ENCODE measurements at regions not wholly inside any gene's neighbourhood (a gene's known extent, or its start where the extent isn't known, plus 50 kb on each side); places are given as distances from the start of the nearest gene placed in this dataset.
A peak's percentile ranks its signal among the peaks of the same experiment; 100 is the strongest.

- WGBS, 3 donors = 77 to 82% (median 82%) methylated on average over 4 of the region's 4 CpGs
- FAIRE-seq = no peak
- peaks cover 0 to 9% (median 0%) of the 10 kb centered on the region in 3 donors for H3K4me1 ChIP-seq (ENCODE audit: control insufficient read depth in 3 of 3, insufficient read depth in 2 of 3, low read depth in 1 of 3, low read length in 2 of 3)
Measured at GRCh38 chr6:156650896-156651390, 126.2 kb upstream of the ARID1B start.

GRCh38 chr6:156648616-156649015, 128.6 kb upstream of the ARID1B start:
- Histone ChIP-seq H3K36me3 (ENCODE audit: control insufficient read depth in 3 of 3, insufficient read depth in 2 of 3, low read depth in 1 of 3, low read length in 3 of 3) (no peaks in the 10 kb centered on the region), H3K4me1 (ENCODE audit: control insufficient read depth in 3 of 3, insufficient read depth in 2 of 3, low read depth in 1 of 3, low read length in 2 of 3) (no peaks in the 10 kb centered on the region), H3K27ac (ENCODE audit: low read depth in 1 of 3, low read length in 2 of 3) (no peak overlapping the region), H3K4me3 (ENCODE audit: low read depth in 1 of 3, low read length in 3 of 3) (no peak overlapping the region), H3K27me3 (ENCODE audit: control insufficient read depth in 3 of 3, insufficient read depth in 3 of 3, low read length in 3 of 3) (no peaks in the 10 kb centered on the region), H3K9me3 (ENCODE audit: control insufficient read depth in 2 of 2, insufficient read depth in 1 of 2, low read depth in 1 of 2, low read length in 1 of 2) (peaks cover 0 to 5% of the 10 kb centered on the region in 2 donors)
- DNase-seq (no peak), FAIRE-seq (no peak)
- 83 to 91% (median 89%) methylated on average over 6 of the region's 6 CpGs for WGBS, 3 donors

More at GRCh38 chr6:156650896-156651390, 126.2 kb upstream of the ARID1B start:
- Histone ChIP-seq H3K4me3 (ENCODE audit: low read depth in 1 of 3, low read length in 3 of 3) (no peak overlapping the region), H3K36me3 (ENCODE audit: control insufficient read depth in 3 of 3, insufficient read depth in 2 of 3, low read depth in 1 of 3, low read length in 3 of 3) (no peaks in the 10 kb centered on the region), H3K27me3 (ENCODE audit: control insufficient read depth in 3 of 3, insufficient read depth in 3 of 3, low read length in 3 of 3) (no peaks in the 10 kb centered on the region), H3K9me3 (ENCODE audit: control insufficient read depth in 2 of 2, insufficient read depth in 1 of 2, low read depth in 1 of 2, low read length in 1 of 2) (peaks cover 0 to 5% of the 10 kb centered on the region in 2 donors), H3K27ac (ENCODE audit: low read depth in 1 of 3, low read length in 2 of 3) (no peak overlapping the region)
- no peak for DNase-seq

GRCh38 chr6:156647991-156648390, 129.2 kb upstream of the ARID1B start:
- WGBS, 3 donors = 45 to 64% (median 57%) methylated on average over 7 of the region's 7 CpGs
- H3K27me3 ChIP-seq (ENCODE audit: control insufficient read depth in 3 of 3, insufficient read depth in 3 of 3, low read length in 3 of 3) = no peaks in the 10 kb centered on the region
- no peaks in the 10 kb centered on the region for H3K36me3 ChIP-seq (ENCODE audit: control insufficient read depth in 3 of 3, insufficient read depth in 2 of 3, low read depth in 1 of 3, low read length in 3 of 3)
- no peaks in the 10 kb centered on the region for H3K4me1 ChIP-seq (ENCODE audit: control insufficient read depth in 3 of 3, insufficient read depth in 2 of 3, low read depth in 1 of 3, low read length in 2 of 3)
- DNase-seq (no peak), FAIRE-seq (no peak)
- H3K4me3 ChIP-seq (ENCODE audit: low read depth in 1 of 3, low read length in 3 of 3) = no peak overlapping the region
- no peak overlapping the region for H3K27ac ChIP-seq (ENCODE audit: low read depth in 1 of 3, low read length in 2 of 3)
- peaks cover 0 to 5% of the 10 kb centered on the region in 2 donors for H3K9me3 ChIP-seq (ENCODE audit: control insufficient read depth in 2 of 2, insufficient read depth in 1 of 2, low read depth in 1 of 2, low read length in 1 of 2)

GRCh38 chr6:156647140-156647784, 129.9 kb upstream of the ARID1B start:
- 61 to 72% (median 65%) methylated on average over 9 of the region's 9 CpGs for WGBS, 3 donors
- FAIRE-seq (no peak), DNase-seq (no peak)
- H3K4me3 ChIP-seq (ENCODE audit: low read depth in 1 of 3, low read length in 3 of 3) = no peak overlapping the region
- peaks cover 0 to 5% of the 10 kb centered on the region in 2 donors for H3K9me3 ChIP-seq (ENCODE audit: control insufficient read depth in 2 of 2, insufficient read depth in 1 of 2, low read depth in 1 of 2, low read length in 1 of 2)
- no peaks in the 10 kb centered on the region for H3K36me3 ChIP-seq (ENCODE audit: control insufficient read depth in 3 of 3, insufficient read depth in 2 of 3, low read depth in 1 of 3, low read length in 3 of 3)
- H3K27me3 ChIP-seq (ENCODE audit: control insufficient read depth in 3 of 3, insufficient read depth in 3 of 3, low read length in 3 of 3) = no peaks in the 10 kb centered on the region
- H3K27ac ChIP-seq (ENCODE audit: low read depth in 1 of 3, low read length in 2 of 3) = no peak overlapping the region
- no peaks in the 10 kb centered on the region for H3K4me1 ChIP-seq (ENCODE audit: control insufficient read depth in 3 of 3, insufficient read depth in 2 of 3, low read depth in 1 of 3, low read length in 2 of 3)

- H3K36me3 ChIP-seq (ENCODE audit: control insufficient read depth in 3 of 3, insufficient read depth in 2 of 3, low read depth in 1 of 3, low read length in 3 of 3) = no peaks in the 10 kb centered on the region
- H3K4me3 ChIP-seq (ENCODE audit: low read depth in 1 of 3, low read length in 3 of 3) = no peak overlapping the region
- 79 to 85% (median 80%) methylated on average over 6 of the region's 6 CpGs for WGBS, 3 donors
- FAIRE-seq (no peak), DNase-seq (no peak)
- H3K27me3 ChIP-seq (ENCODE audit: control insufficient read depth in 3 of 3, insufficient read depth in 3 of 3, low read length in 3 of 3) = no peaks in the 10 kb centered on the region
- H3K27ac ChIP-seq (ENCODE audit: low read depth in 1 of 3, low read length in 2 of 3) = no peak overlapping the region
- peaks cover 0 to 12% of the 10 kb centered on the region in 2 donors for H3K9me3 ChIP-seq (ENCODE audit: control insufficient read depth in 2 of 2, insufficient read depth in 1 of 2, low read depth in 1 of 2, low read length in 1 of 2)
- H3K4me1 ChIP-seq (ENCODE audit: control insufficient read depth in 3 of 3, insufficient read depth in 2 of 3, low read depth in 1 of 3, low read length in 2 of 3) = no peaks in the 10 kb centered on the region
Measured at GRCh38 chr6:156646496-156646895, 130.7 kb upstream of the ARID1B start.

GRCh38 chr6:156645097-156645496, 132.1 kb upstream of the ARID1B start:
- Histone ChIP-seq H3K9me3 (ENCODE audit: control insufficient read depth in 2 of 2, insufficient read depth in 1 of 2, low read depth in 1 of 2, low read length in 1 of 2) (peaks cover 2 to 9% of the 10 kb centered on the region in 2 donors), H3K27ac (ENCODE audit: low read depth in 1 of 3, low read length in 2 of 3) (no peak overlapping the region), H3K4me3 (ENCODE audit: low read depth in 1 of 3, low read length in 3 of 3) (no peak overlapping the region), H3K27me3 (ENCODE audit: control insufficient read depth in 3 of 3, insufficient read depth in 3 of 3, low read length in 3 of 3) (no peaks in the 10 kb centered on the region), H3K4me1 (ENCODE audit: control insufficient read depth in 3 of 3, insufficient read depth in 2 of 3, low read depth in 1 of 3, low read length in 2 of 3) (no peaks in the 10 kb centered on the region), H3K36me3 (ENCODE audit: control insufficient read depth in 3 of 3, insufficient read depth in 2 of 3, low read depth in 1 of 3, low read length in 3 of 3) (no peaks in the 10 kb centered on the region)
- DNase-seq (no peak), FAIRE-seq (no peak)
- 90 to 96% (median 91%) methylated on average over 5 of the region's 5 CpGs for WGBS, 3 donors

- no peak overlapping the region for H3K27ac ChIP-seq (ENCODE audit: low read depth in 1 of 3, low read length in 2 of 3)
- DNase-seq (no peak), FAIRE-seq (no peak)
- no peak overlapping the region for H3K4me3 ChIP-seq (ENCODE audit: low read depth in 1 of 3, low read length in 3 of 3)
- WGBS, 3 donors = 92 to 93% (median 93%) methylated on average over 12 of the region's 12 CpGs
- peaks cover 2 to 9% of the 10 kb centered on the region in 2 donors for H3K9me3 ChIP-seq (ENCODE audit: control insufficient read depth in 2 of 2, insufficient read depth in 1 of 2, low read depth in 1 of 2, low read length in 1 of 2)
- no peaks in the 10 kb centered on the region for H3K36me3 ChIP-seq (ENCODE audit: control insufficient read depth in 3 of 3, insufficient read depth in 2 of 3, low read depth in 1 of 3, low read length in 3 of 3)
- peaks cover 7 to 30% (median 7%) of the 10 kb centered on the region in 3 donors for H3K4me1 ChIP-seq (ENCODE audit: control insufficient read depth in 3 of 3, insufficient read depth in 2 of 3, low read depth in 1 of 3, low read length in 2 of 3)
- H3K27me3 ChIP-seq (ENCODE audit: control insufficient read depth in 3 of 3, insufficient read depth in 3 of 3, low read length in 3 of 3) = no peaks in the 10 kb centered on the region
Measured at GRCh38 chr6:156639009-156639721, 138.0 kb upstream of the ARID1B start.

GRCh38 chr6:156638581-156638980, 138.6 kb upstream of the ARID1B start:
- Histone ChIP-seq H3K27me3 (ENCODE audit: control insufficient read depth in 3 of 3, insufficient read depth in 3 of 3, low read length in 3 of 3) (no peaks in the 10 kb centered on the region), H3K9me3 (ENCODE audit: control insufficient read depth in 2 of 2, insufficient read depth in 1 of 2, low read depth in 1 of 2, low read length in 1 of 2) (peaks cover 2 to 9% of the 10 kb centered on the region in 2 donors), H3K36me3 (ENCODE audit: control insufficient read depth in 3 of 3, insufficient read depth in 2 of 3, low read depth in 1 of 3, low read length in 3 of 3) (no peaks in the 10 kb centered on the region), H3K27ac (ENCODE audit: low read depth in 1 of 3, low read length in 2 of 3) (peak overlapping the region in 1 of 3 donors; percentile 83), H3K4me1 (ENCODE audit: control insufficient read depth in 3 of 3, insufficient read depth in 2 of 3, low read depth in 1 of 3, low read length in 2 of 3) (peaks cover 9 to 36% (median 11%) of the 10 kb centered on the region in 3 donors), H3K4me3 (ENCODE audit: low read depth in 1 of 3, low read length in 3 of 3) (no peak overlapping the region)
- FAIRE-seq = no peak
- 80 to 88% (median 81%) methylated on average over 2 of the region's 2 CpGs for WGBS, 3 donors
- DNase-seq = no peak
